Mammary epithelial cell (primary cell): ENCODE measurements at regions not wholly inside any gene's neighbourhood (a gene's known extent, or its start where the extent isn't known, plus 50 kb on each side); places are given as distances from the start of the nearest gene placed in this dataset.

Source experiments
- CTCF ChIP-seq, 2 donors: IDR thresholded peaks in 1 of 2; conservative IDR thresholded peaks in 1 of 2; 2 replicates each; pipeline ENCODE4 v1.5.1; 2011 to 2012; ENCODE audit warnings: inconsistent platforms in 2 of 2, low read length in 2 of 2, mild to moderate bottlenecking in 2 of 2, control low read depth in 1 of 2, low read depth in 1 of 2; ENCODE audit not compliant: insufficient read depth in 1 of 2; ENCODE audit errors: extremely low read depth in 1 of 2
- EZH2 ChIP-seq: IDR thresholded peaks from 2 replicates; pipeline ENCODE4 v1.6.1; 2012; ENCODE audit warnings: low read length, inconsistent platforms, borderline replicate concordance

- TF ChIP-seq CTCF (conservative IDR thresholded peaks at IDR 0.05 in 1 of 2, IDR thresholded peaks at IDR 0.05 in 1 of 2; ENCODE audit: extremely low read depth in 1 of 2, insufficient read depth in 1 of 2, low read depth in 1 of 2, low read length in 2 of 2) = no peak
- no peak for TF ChIP-seq EZH2
Measured at GRCh38 chr13:30529085-30529834, 63.5 kb upstream of the HMGB1 start.
